ENCODE measurements at regions not wholly inside any gene's neighbourhood (a gene's known extent, or its start where the extent isn't known, plus 50 kb on each side); places are given as distances from the start of the nearest gene placed in this dataset.
A peak's percentile ranks its signal among the peaks of the same experiment; 100 is the strongest.

DNA sequence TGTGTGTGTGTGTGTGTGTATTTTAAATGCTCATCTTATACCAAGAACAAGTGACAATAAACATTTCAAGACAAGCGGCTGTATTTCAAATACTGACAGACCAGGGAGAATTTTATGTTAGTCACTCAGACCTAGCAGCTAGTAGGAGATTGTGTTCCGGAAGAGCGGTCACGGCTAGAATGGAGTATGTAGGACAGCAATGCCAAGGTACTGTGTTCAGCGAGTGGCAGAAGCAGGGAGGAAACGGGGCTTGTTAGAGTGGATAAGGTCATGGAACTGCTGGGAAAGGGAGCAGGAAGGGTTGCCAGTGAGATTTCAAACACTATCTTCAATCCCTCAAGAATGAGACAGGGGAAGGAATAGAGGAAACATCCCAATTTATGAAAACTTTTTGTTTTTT lies 260.5 kb upstream of the PITRM1 start:
- Histone ChIP-seq H3K4me3 (ENCODE audit: low read depth, low read length) (no peak overlapping the region), H3K27me3 (ENCODE audit: control insufficient read depth, insufficient read depth, low read length) (no peaks in the 10 kb centered on the region), H3K36me3 (ENCODE audit: control insufficient read depth, insufficient read depth, low read length) (no peaks in the 10 kb centered on the region)
- TF ChIP-seq CTCF (IDR thresholded peaks at IDR 0.05; ENCODE audit: insufficient read depth, low read length, poor library complexity, severe bottlenecking) = no peak
- peak; percentile 63 for DNase-seq (ENCODE audit: low read depth)

DNA sequence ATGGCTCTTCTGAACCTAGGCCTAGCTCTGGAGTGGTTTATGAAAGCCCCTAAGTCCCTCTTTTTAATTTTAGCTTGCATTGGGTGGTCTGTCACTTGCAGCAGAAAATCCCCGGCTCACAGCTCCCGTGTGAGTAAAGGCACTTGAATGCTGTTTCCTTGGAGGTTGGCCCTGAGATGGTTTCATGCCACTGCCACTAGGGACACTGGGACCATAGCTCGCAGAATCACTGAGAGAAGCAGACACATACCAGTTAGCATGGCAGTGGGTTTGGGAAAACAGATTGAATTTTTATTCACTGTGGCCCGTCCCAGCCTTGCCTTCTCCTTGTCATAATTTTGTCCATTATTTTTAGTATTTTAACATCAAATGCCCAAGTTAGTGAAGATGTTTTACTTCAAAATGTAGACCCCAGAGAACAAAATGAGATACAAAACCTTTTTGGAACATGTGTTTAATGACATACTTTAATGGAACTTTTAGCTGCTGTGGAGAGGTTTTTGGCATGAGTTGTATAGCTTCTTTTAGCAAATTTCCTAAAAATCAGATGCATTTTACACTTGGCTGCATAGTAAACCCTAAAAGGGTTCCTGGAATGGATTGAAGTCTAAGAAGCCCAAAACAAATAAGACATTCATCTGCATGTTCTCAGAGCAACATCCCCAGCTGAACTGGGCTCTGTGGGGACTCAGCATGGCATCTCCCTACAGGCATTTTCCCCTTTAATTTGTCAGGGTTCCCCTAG lies 259.7 kb upstream of the PITRM1 start:
- no peaks in the 10 kb centered on the region for H3K27me3 ChIP-seq (ENCODE audit: control insufficient read depth, insufficient read depth, low read length)
- no peak overlapping the region for H3K4me3 ChIP-seq (ENCODE audit: low read depth, low read length)
- no peak for TF ChIP-seq CTCF (IDR thresholded peaks at IDR 0.05; ENCODE audit: insufficient read depth, low read length, poor library complexity, severe bottlenecking)
- H3K36me3 ChIP-seq (ENCODE audit: control insufficient read depth, insufficient read depth, low read length) = no peaks in the 10 kb centered on the region
- DNase-seq (ENCODE audit: low read depth) = no peak

DNA sequence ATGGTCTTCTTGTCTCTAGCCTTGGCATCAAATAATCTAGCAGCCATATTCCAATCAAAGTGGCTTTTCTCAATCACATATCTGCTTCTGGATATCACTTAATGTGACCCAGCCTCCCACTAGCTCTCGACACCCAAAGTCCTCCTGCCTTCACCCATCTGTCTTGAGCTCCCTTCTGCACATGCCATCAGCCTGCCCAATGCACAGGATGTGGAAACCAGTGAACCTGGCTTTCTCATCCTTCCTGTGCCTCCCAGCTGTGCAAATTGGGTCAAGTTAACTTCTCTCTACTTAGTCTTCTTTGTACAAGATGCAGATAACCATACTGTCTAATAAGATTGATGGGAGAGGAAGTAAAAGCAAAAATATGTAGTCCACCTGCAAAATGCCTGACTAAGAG lies 257.9 kb upstream of the PITRM1 start:
- no peak for DNase-seq (ENCODE audit: low read depth)
- Histone ChIP-seq H3K27me3 (ENCODE audit: control insufficient read depth, insufficient read depth, low read length) (no peaks in the 10 kb centered on the region), H3K4me3 (ENCODE audit: low read depth, low read length) (no peak overlapping the region), H3K36me3 (ENCODE audit: control insufficient read depth, insufficient read depth, low read length) (no peaks in the 10 kb centered on the region)
- no peak for TF ChIP-seq CTCF (IDR thresholded peaks at IDR 0.05; ENCODE audit: insufficient read depth, low read length, poor library complexity, severe bottlenecking)

- no peaks in the 10 kb centered on the region for H3K36me3 ChIP-seq (ENCODE audit: control insufficient read depth, insufficient read depth, low read length)
- H3K27me3 ChIP-seq (ENCODE audit: control insufficient read depth, insufficient read depth, low read length) = no peaks in the 10 kb centered on the region
- TF ChIP-seq CTCF (IDR thresholded peaks at IDR 0.05; ENCODE audit: insufficient read depth, low read length, poor library complexity, severe bottlenecking) = no peak
- no peak overlapping the region for H3K4me3 ChIP-seq (ENCODE audit: low read depth, low read length)
- DNase-seq (ENCODE audit: low read depth) = no peak
Observed at GRCh38 chr10:3429676-3430075, 257.1 kb upstream of the PITRM1 start.

- TF ChIP-seq CTCF (IDR thresholded peaks at IDR 0.05; ENCODE audit: insufficient read depth, low read length, poor library complexity, severe bottlenecking) = no peak
- no peak for DNase-seq (ENCODE audit: low read depth)
- no peaks in the 10 kb centered on the region for H3K27me3 ChIP-seq (ENCODE audit: control insufficient read depth, insufficient read depth, low read length)
- H3K36me3 ChIP-seq (ENCODE audit: control insufficient read depth, insufficient read depth, low read length) = no peaks in the 10 kb centered on the region
- no peak overlapping the region for H3K4me3 ChIP-seq (ENCODE audit: low read depth, low read length)
Observed at GRCh38 chr10:3428826-3429225, 256.2 kb upstream of the PITRM1 start.

DNA sequence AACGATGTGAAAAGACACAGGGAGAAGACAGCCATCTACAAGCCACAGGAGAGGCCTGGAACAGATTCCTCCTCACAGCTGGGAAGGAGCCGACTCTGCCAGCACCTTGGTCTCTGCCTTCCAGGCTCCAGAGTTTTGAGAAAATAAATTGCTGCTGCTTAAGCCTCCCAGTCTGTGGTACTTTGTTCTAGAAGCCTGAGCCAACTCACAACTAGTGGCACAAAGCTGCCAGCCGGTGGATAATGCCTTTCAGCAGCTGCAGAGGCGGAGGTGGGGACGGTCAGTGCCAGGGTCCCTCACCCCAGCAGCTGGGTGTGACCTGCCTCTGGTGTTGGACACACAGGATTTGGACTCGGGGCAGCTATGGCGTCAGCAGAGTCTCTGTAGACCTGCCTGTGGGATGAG lies 255.4 kb upstream of the PITRM1 start:
- TF ChIP-seq CTCF (IDR thresholded peaks at IDR 0.05; ENCODE audit: insufficient read depth, low read length, poor library complexity, severe bottlenecking) = no peak
- H3K36me3 ChIP-seq (ENCODE audit: control insufficient read depth, insufficient read depth, low read length) = no peaks in the 10 kb centered on the region
- no peak for DNase-seq (ENCODE audit: low read depth)
- no peak overlapping the region for H3K4me3 ChIP-seq (ENCODE audit: low read depth, low read length)
- no peaks in the 10 kb centered on the region for H3K27me3 ChIP-seq (ENCODE audit: control insufficient read depth, insufficient read depth, low read length)

Data from kidney epithelial cell (primary cell).